ENCODE measurements at regions not wholly inside any gene's neighbourhood (a gene's known extent, or its start where the extent isn't known, plus 50 kb on each side); places are given as distances from the start of the nearest gene placed in this dataset.

- TF ChIP-seq POLR2A (IDR thresholded peaks at IDR 0.05) (no peak), CTCF (IDR thresholded peaks at IDR 0.05) (no peak)
Observed at GRCh38 chr2:122080316-122080715, 324.9 kb downstream of the TSN start.

All from esophagus squamous epithelium (tissue), 4 donors.